ENCODE measurements at regions not wholly inside any gene's neighbourhood (a gene's known extent, or its start where the extent isn't known, plus 50 kb on each side); places are given as distances from the start of the nearest gene placed in this dataset.
"Not testable (repeated sequence)": the region's sequence is repeated elsewhere in the genome, so short reads cannot be mapped to it uniquely, and the experiment has no call there.

GRCh38 chr6:40868089-40868865 is 170.7 kb downstream of the UNC5CL start:
- not testable (repeated sequence) for TF ChIP-seq CTCF (IDR thresholded peaks at IDR 0.05; ENCODE audit: insufficient read depth, low read length, poor library complexity, severe bottlenecking); EZH2phosphoT487 (conservative IDR thresholded peaks at IDR 0.05; ENCODE audit: low read length)
